Neutrophil (primary cell): ENCODE measurements at regions not wholly inside any gene's neighbourhood (a gene's known extent, or its start where the extent isn't known, plus 50 kb on each side); places are given as distances from the start of the nearest gene placed in this dataset.
"Not testable (repeated sequence)": the region's sequence is repeated elsewhere in the genome, so short reads cannot be mapped to it uniquely, and the experiment has no call there.

Experiments
- H3K27ac ChIP-seq: fragments of 200-600 bp; sonication (generic); 2 replicates; pipeline ENCODE4 v1.5.1; 2016; ENCODE audit warnings: mild to moderate bottlenecking, moderate library complexity
- H3K27me3 ChIP-seq: fragments of 200-600 bp; sonication (generic); 2 replicates; pipeline ENCODE4 v1.6.0; 2016; ENCODE audit warnings: mild to moderate bottlenecking
- H3K36me3 ChIP-seq: fragments of 200-600 bp; sonication (generic); 2 replicates; pipeline ENCODE4 v1.5.1; 2017
- H3K4me1 ChIP-seq, 2 experiments: fragments of 200-600 bp in 1 of 2; sonication (generic) in 1 of 2; 1 replicate in 1 of 2; 2 replicates in 1 of 2; pipeline versions ENCODE4 v1.5.1 to v1.6.1; 2013 to 2016; ENCODE audit warnings: low read depth in 1 of 2, low read length in 1 of 2, mild to moderate bottlenecking in 1 of 2, moderate library complexity in 1 of 2; ENCODE audit not compliant: control insufficient read depth in 1 of 2, insufficient read depth in 1 of 2
- H3K4me3 ChIP-seq, 2 experiments: fragments of 200-600 bp in 1 of 2; sonication (generic) in 1 of 2; 1 replicate in 1 of 2; 2 replicates in 1 of 2; pipeline ENCODE4 v1.5.1; 2013 to 2016; ENCODE audit warnings: low read depth in 1 of 2, low read length in 1 of 2, mild to moderate bottlenecking in 1 of 2, moderate library complexity in 1 of 2
- H3K9me3 ChIP-seq: fragments of 200-600 bp; sonication (generic); 2 replicates; pipeline ENCODE4 v1.5.1; 2016

GRCh38 chr9:61953108-61953507 lies 763.3 kb downstream of the SPATA31A7 start:
- H3K4me3 ChIP-seq, H3K36me3 ChIP-seq, H3K4me1 ChIP-seq, H3K9me3 ChIP-seq, H3K27ac ChIP-seq, H3K27me3 ChIP-seq: not testable (repeated sequence)

- not testable (repeated sequence) for H3K36me3 ChIP-seq, H3K27ac ChIP-seq, H3K4me3 ChIP-seq, H3K4me1 ChIP-seq, H3K27me3 ChIP-seq, H3K9me3 ChIP-seq
Observed at GRCh38 chr9:61971635-61972034, 781.8 kb downstream of the SPATA31A7 start.

- H3K27me3 ChIP-seq, H3K4me1 ChIP-seq, H3K36me3 ChIP-seq, H3K4me3 ChIP-seq, H3K9me3 ChIP-seq, H3K27ac ChIP-seq: not testable (repeated sequence)
Observed at GRCh38 chr9:61974501-61974900, 784.7 kb downstream of the SPATA31A7 start.

- H3K4me3 ChIP-seq, H3K9me3 ChIP-seq, H3K27me3 ChIP-seq, H3K27ac ChIP-seq, H3K36me3 ChIP-seq, H3K4me1 ChIP-seq: not testable (repeated sequence)
Observed at GRCh38 chr9:61976318-61976717, 786.5 kb downstream of the SPATA31A7 start.

GRCh38 chr9:61982727-61983126 lies 792.9 kb downstream of the SPATA31A7 start:
- not testable (repeated sequence) for H3K36me3 ChIP-seq, H3K27me3 ChIP-seq, H3K4me3 ChIP-seq, H3K9me3 ChIP-seq
- H3K27ac ChIP-seq, result peak overlapping the region; percentile 18
- H3K4me1 ChIP-seq, result peaks cover 15 to 23% of the 10 kb centered on the region in 2 experiments

- H3K4me3 ChIP-seq, H3K9me3 ChIP-seq, H3K27me3 ChIP-seq, H3K36me3 ChIP-seq, H3K27ac ChIP-seq: not testable (repeated sequence)
- H3K4me1 ChIP-seq, result peaks cover 15 to 23% of the 10 kb centered on the region in 2 experiments
Observed at GRCh38 chr9:61983441-61983840, 793.6 kb downstream of the SPATA31A7 start.

GRCh38 chr9:61983954-61984353 lies 794.1 kb downstream of the SPATA31A7 start:
- not testable (repeated sequence) for H3K27ac ChIP-seq

GRCh38 chr9:61984513-61984912 lies 794.7 kb downstream of the SPATA31A7 start:
- H3K27me3 ChIP-seq, H3K9me3 ChIP-seq, H3K27ac ChIP-seq, H3K4me3 ChIP-seq, H3K36me3 ChIP-seq: not testable (repeated sequence)
- H3K4me1 ChIP-seq, result peaks cover 15 to 23% of the 10 kb centered on the region in 2 experiments

More at GRCh38 chr9:61983954-61984353, 794.1 kb downstream of the SPATA31A7 start:
- H3K4me1 ChIP-seq, result peaks cover 15 to 23% of the 10 kb centered on the region in 2 experiments
- not testable (repeated sequence) for H3K4me3 ChIP-seq, H3K27me3 ChIP-seq, H3K9me3 ChIP-seq, H3K36me3 ChIP-seq

GRCh38 chr9:61992110-61992509 lies 802.3 kb downstream of the SPATA31A7 start:
- not testable (repeated sequence) for H3K4me3 ChIP-seq, H3K9me3 ChIP-seq, H3K4me1 ChIP-seq, H3K27ac ChIP-seq, H3K27me3 ChIP-seq, H3K36me3 ChIP-seq

GRCh38 chr9:62032441-62032840 lies 842.6 kb downstream of the SPATA31A7 start:
- not testable (repeated sequence) for H3K4me1 ChIP-seq, H3K4me3 ChIP-seq, H3K27me3 ChIP-seq, H3K9me3 ChIP-seq, H3K36me3 ChIP-seq, H3K27ac ChIP-seq

- not testable (repeated sequence) for H3K27ac ChIP-seq, H3K9me3 ChIP-seq, H3K4me3 ChIP-seq, H3K27me3 ChIP-seq, H3K36me3 ChIP-seq, H3K4me1 ChIP-seq
Observed at GRCh38 chr9:62038260-62038659, 848.4 kb downstream of the SPATA31A7 start.

- H3K9me3 ChIP-seq, H3K4me1 ChIP-seq, H3K27me3 ChIP-seq, H3K36me3 ChIP-seq, H3K4me3 ChIP-seq, H3K27ac ChIP-seq: not testable (repeated sequence)
Observed at GRCh38 chr9:62058155-62058554, 868.3 kb downstream of the SPATA31A7 start.

- not testable (repeated sequence) for H3K9me3 ChIP-seq, H3K4me1 ChIP-seq, H3K4me3 ChIP-seq, H3K36me3 ChIP-seq, H3K27ac ChIP-seq, H3K27me3 ChIP-seq
Observed at GRCh38 chr9:62071043-62071442, 881.2 kb downstream of the SPATA31A7 start.

GRCh38 chr9:62073401-62073800 lies 883.6 kb downstream of the SPATA31A7 start:
- H3K9me3 ChIP-seq, H3K4me1 ChIP-seq, H3K4me3 ChIP-seq, H3K36me3 ChIP-seq, H3K27me3 ChIP-seq, H3K27ac ChIP-seq: not testable (repeated sequence)

- not testable (repeated sequence) for H3K27ac ChIP-seq, H3K36me3 ChIP-seq, H3K4me3 ChIP-seq, H3K9me3 ChIP-seq, H3K27me3 ChIP-seq, H3K4me1 ChIP-seq
Observed at GRCh38 chr9:62084245-62084644, 894.4 kb downstream of the SPATA31A7 start.
